NCI-H82 treated with DMSO at 0.1 percent for 48 hours (cell line): ENCODE measurements at regions not wholly inside any gene's neighbourhood (a gene's known extent, or its start where the extent isn't known, plus 50 kb on each side); places are given as distances from the start of the nearest gene placed in this dataset.

Source experiments
- DNase-seq: peaks from one replicate; lab custom pipeline; 2025; ENCODE audit not compliant: unreplicated experiment; lab: John Stamatoyannopoulos, UW

DNA sequence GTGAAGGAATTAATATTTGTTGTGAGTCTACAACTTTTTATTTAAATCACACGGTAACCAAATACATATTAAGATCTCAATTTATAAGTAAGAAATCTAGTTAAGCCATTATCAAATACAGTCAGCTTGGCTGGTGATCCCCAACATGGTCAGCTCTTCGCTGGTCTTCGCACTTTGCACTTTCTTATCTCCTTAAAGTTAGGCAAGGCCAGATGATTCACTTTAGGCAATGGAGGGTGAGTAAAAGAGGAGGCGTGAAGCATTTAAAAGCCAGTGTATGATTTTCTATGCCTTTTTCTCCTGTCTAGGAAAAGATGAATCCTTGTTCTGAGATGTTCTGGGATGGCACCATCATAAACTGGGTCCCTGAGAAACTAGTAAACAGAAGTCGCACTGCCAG lies 793.7 kb upstream of the ARGLU1 start:
- DNase-seq = no peak

DNA sequence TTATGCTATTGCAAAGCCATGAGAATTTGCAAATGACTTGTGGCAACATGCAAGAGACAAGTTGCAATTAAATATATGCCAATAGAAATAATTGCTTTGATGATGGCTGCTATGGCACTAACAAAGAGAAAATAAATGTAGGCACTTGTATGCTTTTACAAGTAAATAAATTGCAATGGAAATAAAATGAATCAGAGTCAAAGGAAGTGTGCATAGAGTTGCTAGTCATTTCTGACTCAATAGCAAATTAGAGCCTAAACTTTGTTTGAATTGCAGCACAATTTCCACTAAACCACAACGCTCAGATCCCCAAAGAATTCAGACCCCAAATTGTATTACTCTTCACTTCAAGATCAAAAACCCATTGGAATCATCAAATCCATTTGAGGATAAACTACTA lies 792.1 kb upstream of the ARGLU1 start:
- DNase-seq = no peak

DNA sequence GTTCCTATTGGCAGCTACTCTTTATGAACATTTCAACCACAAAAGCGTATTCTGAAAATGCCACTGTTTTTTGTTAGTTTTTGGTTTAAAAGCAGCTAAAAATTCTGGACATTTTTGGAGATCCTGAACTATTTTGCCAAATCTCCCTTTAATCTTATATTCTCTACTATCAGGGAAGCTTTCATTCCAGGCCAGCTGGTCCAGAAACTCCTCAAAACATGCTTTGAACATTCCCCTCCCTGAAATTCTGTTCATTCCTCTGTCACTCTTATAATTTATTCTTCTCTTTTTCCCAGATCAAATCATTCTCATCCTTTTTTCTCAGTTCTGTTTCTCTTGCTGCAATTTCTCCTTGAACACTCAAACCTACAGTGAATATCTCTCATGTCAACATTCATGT lies 790.9 kb upstream of the ARGLU1 start:
- DNase-seq = no peak

DNA sequence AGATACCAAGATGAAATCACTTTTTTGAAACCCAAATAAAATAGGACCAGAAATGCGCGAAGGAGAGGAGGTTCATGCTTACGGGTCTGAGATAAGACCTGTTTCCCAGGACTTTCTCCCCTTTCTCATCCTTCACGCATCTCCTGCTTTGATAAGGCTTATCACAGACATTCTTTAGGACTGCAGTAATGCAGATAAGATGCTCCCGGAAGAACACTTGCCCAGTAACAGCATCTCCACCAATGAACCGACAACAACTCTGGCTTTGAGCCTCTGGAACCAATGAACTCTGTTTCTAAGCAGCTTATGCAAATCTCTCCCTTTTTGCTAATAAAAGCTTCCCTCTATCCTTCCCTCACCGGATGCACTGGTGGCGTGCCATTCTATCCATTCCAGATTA lies 783.4 kb upstream of the ARGLU1 start:
- DNase-seq = no peak

DNA sequence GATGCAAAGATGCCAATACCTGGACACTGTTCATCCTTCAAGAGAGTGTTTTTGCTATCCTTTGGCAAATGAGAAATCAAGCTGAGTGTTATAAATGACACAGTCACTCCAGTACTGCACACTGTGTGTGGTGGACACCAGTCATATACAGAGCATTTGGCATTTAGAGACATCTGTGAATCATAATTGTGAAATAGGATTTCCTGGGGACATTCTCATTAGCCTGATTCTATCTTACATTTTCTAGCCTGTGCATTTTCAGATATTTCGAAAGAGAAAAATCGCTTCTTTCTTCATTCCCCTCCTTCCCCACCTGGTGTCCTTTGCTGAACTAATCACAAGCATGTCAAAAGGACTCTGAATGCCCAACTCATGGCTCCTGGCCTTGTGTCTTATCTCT lies 781.0 kb upstream of the ARGLU1 start:
- no peak for DNase-seq

DNA sequence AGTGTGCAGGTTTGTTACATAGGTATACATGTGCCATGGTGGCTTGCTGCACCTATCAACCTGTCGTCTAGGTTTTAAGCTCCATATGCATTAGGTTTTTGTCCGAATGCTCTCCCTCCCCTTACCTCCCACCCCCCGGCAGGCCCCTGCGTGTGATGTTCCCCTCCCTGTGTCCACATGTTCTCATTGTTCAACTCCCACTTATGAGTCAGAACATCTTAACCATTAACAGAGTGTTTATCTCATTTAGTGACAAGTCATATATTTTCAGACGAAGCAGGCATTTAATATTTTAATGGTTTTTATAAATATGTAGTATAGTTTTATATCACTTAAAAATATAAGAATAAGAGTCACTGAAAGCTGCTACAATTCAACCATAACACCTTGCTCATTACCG lies 780.5 kb upstream of the ARGLU1 start:
- DNase-seq = no peak

DNA sequence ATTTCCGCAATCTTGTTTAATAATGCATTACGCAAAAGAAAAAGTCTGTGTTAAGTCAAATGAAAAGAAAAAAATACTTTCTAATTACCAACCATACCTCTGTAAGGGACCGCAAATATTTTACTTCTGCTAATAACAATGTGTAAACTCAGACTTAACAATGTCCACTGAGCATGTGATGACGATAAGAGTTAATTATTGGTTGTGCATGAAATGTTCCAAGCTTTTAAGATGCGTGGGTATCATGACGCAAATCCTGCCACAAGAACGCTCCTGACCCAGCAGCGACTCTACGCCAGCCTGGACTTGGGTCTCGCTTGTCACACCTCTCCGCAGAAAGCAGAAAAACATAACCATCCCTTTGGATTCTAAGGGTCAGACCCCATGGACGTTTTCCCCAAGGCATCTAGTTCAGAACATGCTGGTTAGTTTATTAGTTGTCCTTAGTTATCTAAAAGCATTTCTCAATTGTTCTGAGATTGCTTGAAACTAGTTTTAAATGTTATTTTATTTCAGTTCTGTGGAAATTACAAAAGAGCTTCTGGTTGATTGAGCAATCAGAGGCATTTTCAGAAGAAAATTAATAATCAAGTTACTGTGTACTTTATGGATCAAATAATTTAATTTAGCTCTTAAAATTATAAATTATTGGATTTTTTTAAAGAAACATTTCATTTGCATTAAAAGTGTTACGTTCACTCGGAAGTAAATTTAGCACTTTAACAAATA lies 779.9 kb upstream of the ARGLU1 start:
- no peak for DNase-seq

DNA sequence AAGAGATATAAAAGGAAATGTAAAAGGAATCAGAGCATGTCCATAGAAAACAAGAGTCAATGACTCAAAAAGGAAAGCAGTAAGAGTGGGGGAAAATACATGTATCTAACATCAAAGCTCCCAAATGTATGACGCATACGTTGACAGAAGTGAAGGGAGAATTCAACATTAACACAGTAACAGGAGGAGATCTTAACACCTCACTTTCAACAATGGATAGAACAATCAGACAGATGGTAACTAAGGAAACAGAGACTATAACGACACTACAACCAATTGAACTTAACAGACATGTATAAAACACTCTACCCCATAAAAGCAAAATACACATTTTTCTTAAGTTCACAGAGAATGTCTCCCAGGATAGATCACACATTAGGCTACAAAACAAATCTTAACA lies 774.8 kb upstream of the ARGLU1 start:
- DNase-seq = no peak

DNA sequence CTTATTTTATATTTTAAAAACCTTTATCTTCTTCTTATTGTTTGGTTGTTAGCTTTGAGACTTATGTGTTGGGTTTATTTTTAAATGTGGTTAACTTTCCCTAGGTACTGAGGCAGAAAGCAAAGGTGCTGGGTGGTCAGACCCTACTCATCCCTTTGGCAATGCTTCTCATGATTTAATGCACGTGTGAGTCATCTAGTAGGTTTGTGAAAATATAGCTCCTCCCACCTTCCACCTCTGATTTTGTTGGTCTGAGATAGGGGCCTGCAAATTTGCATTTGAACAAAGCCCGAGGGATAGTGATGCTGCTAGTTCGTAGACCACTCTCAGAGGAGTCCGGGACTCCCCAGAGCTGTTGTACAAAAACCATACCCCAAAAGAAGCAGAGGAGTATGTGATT lies 771.3 kb upstream of the ARGLU1 start:
- no peak for DNase-seq

DNA sequence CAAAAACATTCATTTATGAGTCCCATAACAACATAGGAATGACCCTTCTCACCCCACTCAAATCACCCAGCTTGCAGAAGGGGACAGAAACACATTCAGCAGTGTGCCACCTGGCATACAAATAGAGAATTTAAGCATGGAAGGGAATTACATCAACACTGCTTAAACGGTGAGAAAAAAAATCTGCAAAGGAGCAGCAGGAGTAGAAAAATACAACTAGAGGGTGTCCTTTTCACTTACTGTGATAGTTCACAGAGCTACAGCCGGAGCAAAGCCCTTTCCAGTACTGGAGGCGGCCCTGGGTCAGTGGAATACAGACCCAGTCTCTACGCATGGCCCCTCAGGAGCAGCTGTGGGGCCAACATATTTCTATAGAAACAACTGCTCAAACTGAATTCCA lies 764.3 kb upstream of the ARGLU1 start:
- no peak for DNase-seq

DNA sequence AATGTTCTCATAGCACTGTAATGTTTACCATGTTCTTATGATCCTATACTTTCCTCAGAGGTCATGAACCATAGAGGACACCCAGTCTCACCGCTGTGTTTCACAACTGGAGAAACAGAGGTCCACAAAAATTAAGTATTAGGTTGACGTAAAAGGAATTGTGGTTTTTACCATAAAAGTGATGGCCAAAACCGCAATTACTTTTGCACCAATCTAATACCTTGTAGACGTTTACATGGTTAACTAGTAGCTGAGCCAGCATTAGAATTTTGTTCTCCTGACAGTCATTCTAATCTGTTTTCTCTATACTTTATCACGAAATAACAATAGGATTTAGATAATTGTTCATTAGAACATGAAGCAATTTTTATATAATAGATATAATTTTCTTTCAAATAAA lies 763.4 kb upstream of the ARGLU1 start:
- no peak for DNase-seq

DNA sequence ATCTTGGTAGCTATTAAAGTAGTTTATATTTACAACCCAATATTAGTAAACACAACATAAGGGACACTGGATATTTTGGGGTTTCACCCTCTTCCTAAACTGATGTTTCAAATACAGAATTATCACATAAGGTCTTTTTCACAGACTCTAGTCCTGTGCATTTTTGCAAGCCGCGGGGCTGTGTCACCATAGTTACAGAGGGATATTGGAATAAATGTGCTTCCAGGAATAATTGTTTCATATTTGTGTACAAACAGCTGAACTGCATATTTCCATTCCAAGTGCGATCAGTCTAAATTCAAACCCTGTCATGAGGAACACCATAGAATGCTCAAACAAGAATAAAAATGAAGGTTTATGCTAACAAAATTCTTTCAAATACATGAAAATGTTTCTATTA lies 762.5 kb upstream of the ARGLU1 start:
- DNase-seq = no peak

DNA sequence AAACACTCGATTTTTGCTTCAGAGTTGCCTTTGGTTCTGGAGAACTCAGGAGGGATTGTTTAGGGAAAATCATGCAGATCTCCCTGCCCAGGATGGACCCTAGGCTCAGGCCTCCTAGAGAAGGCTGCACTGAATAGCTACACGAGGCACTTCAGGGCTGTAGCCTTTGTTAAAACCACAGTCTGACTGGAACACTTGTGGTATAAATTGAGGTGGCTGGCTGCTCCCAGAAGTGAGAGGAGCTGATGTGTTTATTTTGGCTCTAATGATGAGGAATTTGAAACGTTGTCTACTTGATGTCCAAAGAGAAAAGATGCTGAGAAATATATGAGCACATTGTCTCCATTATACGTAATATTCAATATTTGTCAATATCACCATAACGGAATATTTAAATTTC lies 762.1 kb upstream of the ARGLU1 start:
- DNase-seq = no peak

DNA sequence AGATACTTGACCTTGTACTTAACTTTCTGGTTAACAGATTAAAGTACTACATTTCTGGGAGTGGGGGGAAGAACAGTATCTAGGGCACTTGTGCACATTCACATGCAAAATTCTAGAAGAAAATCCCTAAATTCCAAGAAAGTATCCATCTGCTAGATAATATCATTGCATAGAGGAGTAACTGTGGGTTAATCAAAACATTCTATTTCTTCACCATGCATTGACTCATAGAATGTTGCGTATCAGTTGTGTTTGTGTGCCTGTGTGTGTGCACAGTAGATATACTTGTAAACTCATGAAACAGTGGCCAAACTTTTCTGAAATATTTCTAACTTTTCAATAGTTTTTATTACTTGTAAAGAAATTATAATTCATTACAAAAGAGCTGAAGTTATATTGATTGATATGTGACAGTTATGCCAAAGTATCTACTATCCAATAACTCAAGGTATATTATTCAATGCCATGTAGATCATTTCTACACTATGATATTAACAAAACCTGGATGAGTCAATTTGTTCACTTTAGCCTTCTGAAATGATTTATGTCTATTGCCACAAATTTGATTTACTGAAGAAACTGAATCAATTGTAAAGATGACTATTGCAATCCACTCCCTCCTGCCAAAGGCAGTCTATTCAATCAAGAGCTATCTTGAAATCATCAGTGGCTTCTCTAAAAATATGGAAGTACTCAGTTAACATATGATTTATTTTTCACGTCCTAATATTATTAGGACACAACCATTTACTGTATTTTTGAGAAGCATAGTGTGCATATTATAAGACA lies 756.7 kb upstream of the ARGLU1 start:
- DNase-seq = no peak

DNA sequence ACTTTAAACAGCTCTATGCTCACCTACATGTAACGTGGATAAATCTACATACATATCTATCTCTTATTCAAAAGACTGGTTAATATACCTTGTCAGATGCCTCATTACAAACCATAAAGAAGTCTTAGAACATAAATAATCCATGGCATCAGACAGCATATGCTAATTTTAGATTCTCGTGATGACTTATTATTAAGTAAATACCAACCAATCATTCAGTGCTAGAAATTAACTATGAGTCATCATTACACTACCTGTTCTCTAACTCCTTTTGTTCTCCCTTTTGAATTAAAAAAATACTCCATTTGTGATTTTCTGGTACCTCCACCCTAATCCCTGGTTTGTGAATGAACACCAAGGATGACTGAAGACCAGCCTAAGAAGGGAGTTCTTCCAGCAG lies 754.3 kb upstream of the ARGLU1 start:
- DNase-seq = no peak

DNA sequence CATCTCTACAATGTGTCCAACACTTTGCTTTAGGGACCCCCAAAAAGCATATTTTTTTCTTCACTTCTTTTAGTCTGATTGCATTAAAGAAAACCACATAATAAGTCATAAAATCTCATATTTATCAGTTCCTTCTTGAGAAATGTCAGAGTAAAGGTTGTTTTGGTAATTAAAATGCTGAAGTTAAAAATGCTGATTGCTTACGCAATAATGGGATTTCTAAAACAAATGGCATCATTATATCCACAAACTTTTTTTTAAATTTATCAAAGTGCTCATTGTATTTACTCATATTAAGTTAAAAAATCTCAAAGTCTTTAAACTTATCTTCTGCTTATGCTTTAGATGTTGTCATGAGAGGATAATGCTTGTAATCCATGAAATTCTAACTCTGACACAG lies 737.2 kb upstream of the ARGLU1 start:
- DNase-seq = no peak

DNA sequence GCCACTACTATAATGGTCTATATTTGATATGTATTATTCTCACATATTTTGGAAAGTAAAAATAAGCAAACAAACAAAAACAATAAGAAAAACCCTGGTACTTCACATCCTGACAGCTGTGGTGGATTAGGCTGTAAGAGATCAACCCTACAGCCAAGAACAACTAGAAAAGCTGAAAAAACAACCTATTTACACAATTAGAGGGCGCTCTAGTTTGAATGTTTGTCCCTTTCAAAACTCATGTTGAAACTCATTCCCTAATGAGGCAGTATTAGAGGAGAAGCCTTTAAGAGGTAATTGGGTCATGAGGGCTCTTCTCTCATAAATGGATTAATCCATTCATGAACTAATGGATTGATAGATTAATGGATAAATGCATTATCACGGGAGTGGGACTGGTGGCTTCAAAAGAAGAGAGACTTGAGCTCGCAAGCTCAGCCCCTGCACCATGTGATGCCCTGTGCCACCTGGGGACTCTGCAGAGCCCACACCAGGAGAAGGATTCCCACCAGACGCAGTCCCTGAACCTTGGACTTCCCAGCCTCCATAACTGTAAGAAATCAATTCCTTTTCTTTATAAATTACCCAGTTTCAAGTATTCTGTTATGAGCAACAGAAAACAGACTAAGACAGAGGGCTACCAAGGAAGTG lies 733.9 kb upstream of the ARGLU1 start:
- peak; percentile 55 for DNase-seq

DNA sequence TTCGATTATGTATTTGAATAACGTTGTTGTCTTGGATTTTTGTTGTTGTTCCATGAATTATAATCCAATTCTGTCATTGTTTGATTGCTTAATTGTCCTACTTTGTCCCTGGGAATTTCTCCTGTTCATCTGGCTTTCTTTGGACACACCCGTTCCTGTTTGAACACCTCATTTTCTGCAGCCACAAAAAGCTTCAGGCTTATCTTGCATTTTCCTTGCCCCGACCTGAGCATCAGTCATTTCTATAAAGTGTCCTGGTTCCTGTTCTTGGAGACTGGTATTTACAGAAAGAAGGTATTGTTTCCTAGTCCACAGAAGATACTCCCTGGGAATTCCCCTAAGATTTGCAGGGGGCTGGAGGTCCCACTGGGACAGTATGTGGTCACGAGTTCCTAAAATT lies 731.8 kb upstream of the ARGLU1 start:
- no peak for DNase-seq

DNA sequence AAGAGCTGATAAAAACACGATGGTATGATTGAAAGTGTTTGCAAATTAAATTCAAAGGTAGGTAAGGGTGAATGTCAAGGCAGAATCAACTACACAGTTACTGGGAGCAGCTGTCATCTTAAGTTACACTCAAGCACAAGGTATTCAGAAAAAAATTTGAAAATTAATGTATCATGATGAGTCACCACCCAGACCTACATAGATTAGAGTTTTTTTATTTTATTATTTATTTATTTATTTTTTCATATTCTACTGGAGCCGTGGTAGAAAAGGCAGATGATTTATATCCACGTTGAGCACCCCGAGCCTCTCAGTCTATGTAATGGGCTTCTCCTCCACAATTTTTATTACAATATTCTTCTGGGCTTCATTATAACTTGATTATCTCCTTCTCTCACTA lies 728.9 kb upstream of the ARGLU1 start:
- no peak for DNase-seq

DNA sequence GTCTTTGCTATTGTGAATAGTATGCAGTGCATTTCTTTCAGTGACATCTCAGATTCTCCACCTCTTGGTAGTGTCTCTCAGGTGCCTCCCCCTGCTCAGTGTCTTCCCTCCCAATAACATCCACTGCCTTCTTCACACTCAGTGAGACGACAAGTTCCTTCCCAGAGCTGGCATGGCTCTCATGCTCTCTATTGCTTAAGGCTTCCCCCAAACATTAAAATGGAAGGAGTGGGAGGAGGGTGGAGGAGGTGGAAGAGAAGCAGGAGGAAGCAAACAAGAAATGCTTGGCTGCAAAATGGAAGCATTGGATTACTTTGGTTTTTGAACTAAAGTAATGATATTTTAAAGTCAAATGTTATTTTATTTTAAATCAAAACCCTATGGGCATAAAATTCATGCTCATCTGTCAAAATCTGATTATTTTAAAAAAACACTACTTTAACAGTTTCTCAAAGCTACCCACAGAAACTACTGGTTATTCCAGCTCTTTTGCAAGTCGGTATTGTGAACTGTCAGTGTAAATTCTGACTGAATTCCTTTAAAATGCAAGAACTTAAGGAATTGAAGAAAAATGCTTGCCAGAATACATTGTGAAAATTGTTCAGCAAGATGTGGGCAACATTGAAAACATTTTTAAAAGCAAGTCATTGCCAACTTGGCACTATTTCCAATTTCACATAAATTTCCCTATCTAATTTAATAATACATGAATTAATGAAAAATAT lies 727.6 kb upstream of the ARGLU1 start:
- no peak for DNase-seq

DNA sequence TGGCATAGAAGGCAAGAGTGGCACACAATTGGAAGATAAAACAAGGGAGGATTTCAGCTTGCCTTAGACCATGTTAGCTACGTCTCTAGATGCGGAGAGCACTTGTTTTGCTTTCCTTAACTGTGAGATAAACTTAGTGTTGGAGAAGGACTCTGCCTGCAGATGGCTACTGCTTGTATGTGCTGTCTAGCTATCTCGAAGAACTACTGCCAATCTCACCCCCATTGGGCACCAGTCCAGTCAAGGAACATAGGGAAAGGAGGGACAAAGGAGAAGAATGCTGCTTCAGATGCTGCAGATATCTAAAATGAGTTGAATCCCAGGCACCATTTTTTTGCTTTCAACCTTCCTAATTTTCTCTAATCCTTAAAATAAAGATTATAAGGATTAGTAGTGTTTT lies 726.0 kb upstream of the ARGLU1 start:
- no peak for DNase-seq

DNA sequence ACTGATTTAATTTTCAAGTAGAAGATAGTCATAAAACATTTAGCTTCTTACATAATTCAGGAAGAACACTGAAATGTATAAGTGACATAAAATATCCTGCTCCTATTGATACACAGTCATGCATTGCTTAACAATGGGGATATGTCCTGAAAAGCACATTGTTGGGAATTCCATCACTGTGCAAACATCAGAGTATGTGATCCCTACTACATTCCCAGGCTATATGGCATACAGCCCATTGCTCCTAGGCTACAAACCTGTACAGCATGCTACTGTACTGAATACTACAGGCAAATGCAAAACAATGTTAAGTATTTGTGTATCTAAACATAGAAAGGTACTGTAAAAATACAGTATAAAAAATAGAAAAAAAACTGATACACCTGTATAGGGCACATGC lies 723.9 kb upstream of the ARGLU1 start:
- DNase-seq = no peak
